ENCODE measurements at regions not wholly inside any gene's neighbourhood (a gene's known extent, or its start where the extent isn't known, plus 50 kb on each side); places are given as distances from the start of the nearest gene placed in this dataset.

DNA sequence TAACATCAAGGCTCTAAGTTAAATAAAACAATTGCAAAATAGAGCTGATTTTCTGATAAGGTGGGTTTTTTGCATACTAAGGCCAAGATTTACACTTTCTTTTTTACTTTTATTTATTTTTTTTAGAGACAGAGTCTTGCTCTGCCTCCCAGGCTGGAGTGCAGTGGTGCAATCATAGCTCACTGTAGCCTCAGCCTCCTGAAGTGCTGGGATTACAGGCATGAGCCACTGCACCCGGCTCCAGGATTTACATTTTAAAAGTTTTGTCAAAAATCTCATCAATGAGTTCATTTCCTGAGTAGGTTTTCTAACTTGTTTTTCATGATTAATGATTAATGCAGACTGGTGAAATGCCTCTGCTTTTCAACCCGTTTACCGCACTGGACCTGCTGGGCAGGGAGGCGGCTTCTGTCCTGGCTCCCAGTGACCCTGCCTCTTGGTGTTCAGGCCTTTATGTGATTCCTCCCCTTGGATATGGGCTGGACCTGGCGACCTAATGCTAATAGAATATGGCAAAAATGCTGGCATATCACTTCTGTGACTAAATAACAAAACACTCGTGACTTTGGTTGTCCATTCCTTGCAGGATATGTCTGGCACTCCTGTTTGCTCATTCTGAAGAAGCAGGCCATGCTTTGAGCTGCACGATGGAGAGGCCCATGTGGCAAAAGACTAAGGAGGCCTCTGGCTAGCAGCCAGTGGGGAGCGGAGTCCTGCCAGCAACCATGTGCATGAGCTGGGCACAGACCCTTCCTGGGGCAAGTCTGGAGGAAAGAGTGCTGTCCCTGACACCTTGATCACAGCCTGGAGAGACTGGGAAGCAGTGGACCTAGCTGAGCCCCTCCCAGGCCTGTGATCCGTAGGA lies 72.2 kb upstream of the PTCH1 start:
- intact Hi-C loops (cut with micrococcal nuclease) (no loop called here), in situ Hi-C loops (cut with MboI; ENCODE audit: low sequenced_read_pairs) (no loop called here), dilution Hi-C loops (cut with HindIII; ENCODE audit: low sequenced_read_pairs, unreplicated experiment) (no loop called here)
- Histone ChIP-seq H3K79me1 (ENCODE audit: low read depth in 1 of 2, low read length in 2 of 2) (no peaks in the 10 kb centered on the region), H3K4me3 (ENCODE audit: insufficient read depth, low read depth, low read length) (no peak overlapping the region), H4K5ac (ENCODE audit: low read depth, low read length) (no peak overlapping the region), H3K9ac (ENCODE audit: low read depth, low read length) (no peak overlapping the region), H4K20me1 (ENCODE audit: insufficient read depth, low read length) (no peaks in the 10 kb centered on the region; the same call in 1 of the 2 replicates), H3K14ac (replicated peaks; ENCODE audit: low read depth, low read length) (no peak overlapping the region), H2AFZ (replicated peaks; ENCODE audit: low read length, poor library complexity) (no peak overlapping the region), H4K91ac (ENCODE audit: insufficient read depth, low read depth, low read length) (no peak overlapping the region), H2BK20ac (ENCODE audit: low read depth, low read length) (no peak overlapping the region), H3K4ac (ENCODE audit: low read depth, low read length) (no peak overlapping the region), H3K9me1 (ENCODE audit: insufficient read depth, low read length) (no peaks in the 10 kb centered on the region), H2AK5ac (ENCODE audit: low read depth, low read length) (no peak overlapping the region), H3K4me2 (ENCODE audit: low read depth, low read length) (no peak overlapping the region), H2BK5ac (ENCODE audit: low read depth, low read length, poor library complexity, severe bottlenecking) (no peak overlapping the region), H3K36me3 (ENCODE audit: control insufficient read depth, insufficient read depth, low read length) (no peaks in the 10 kb centered on the region), H3K23ac (ENCODE audit: low read depth, low read length) (no peak overlapping the region), H3K56ac (ENCODE audit: extremely low read depth, insufficient read depth, low read length) (no peak overlapping the region), H3K18ac (ENCODE audit: low read depth, low read length) (no peak overlapping the region), H2AK9ac (replicated peaks; ENCODE audit: low read depth, low read length, poor library complexity) (no peak overlapping the region), H3K4me1 (ENCODE audit: control insufficient read depth, insufficient read depth, low read length) (no peaks in the 10 kb centered on the region; the same call in 1 of the 2 replicates), H3K27me3 (ENCODE audit: control insufficient read depth, insufficient read depth, low read length) (peaks cover 15% of the 10 kb centered on the region), H3K27ac (ENCODE audit: insufficient read depth, low read length) (no peak overlapping the region), H2BK15ac (ENCODE audit: low read depth, low read length) (no peak overlapping the region), H4K8ac (ENCODE audit: low read depth in 2 of 2, low read length in 2 of 2) (no peak overlapping the region), H2BK120ac (ENCODE audit: low read depth, low read length) (no peak overlapping the region), H3K9me3 (ENCODE audit: control insufficient read depth, insufficient read depth, low read length) (no peaks in the 10 kb centered on the region)
- ChIA-PET POLR2A (ENCODE audit: unreplicated experiment) (no interaction called here), CTCF (no interaction called here)
- TF ChIP-seq, protein P1, sequence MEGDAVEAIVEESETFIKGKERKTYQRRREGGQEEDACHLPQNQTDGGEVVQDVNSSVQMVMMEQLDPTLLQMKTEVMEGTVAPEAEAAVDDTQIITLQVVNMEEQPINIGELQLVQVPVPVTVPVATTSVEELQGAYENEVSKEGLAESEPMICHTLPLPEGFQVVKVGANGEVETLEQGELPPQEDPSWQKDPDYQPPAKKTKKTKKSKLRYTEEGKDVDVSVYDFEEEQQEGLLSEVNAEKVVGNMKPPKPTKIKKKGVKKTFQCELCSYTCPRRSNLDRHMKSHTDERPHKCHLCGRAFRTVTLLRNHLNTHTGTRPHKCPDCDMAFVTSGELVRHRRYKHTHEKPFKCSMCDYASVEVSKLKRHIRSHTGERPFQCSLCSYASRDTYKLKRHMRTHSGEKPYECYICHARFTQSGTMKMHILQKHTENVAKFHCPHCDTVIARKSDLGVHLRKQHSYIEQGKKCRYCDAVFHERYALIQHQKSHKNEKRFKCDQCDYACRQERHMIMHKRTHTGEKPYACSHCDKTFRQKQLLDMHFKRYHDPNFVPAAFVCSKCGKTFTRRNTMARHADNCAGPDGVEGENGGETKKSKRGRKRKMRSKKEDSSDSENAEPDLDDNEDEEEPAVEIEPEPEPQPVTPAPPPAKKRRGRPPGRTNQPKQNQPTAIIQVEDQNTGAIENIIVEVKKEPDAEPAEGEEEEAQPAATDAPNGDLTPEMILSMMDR (conservative IDR thresholded peaks at IDR 0.05; ENCODE audit: low read depth, low read length): no peak
- TF ChIP-seq RFX5 (IDR thresholded peaks at IDR 0.05; ENCODE audit: low read depth, low read length) (no peak), MAFK (IDR thresholded peaks at IDR 0.05; ENCODE audit: low read depth, low read length) (no peak), CEBPB (IDR thresholded peaks at IDR 0.05; ENCODE audit: low read depth, low read length) (no peak), BHLHE40 (IDR thresholded peaks at IDR 0.05; ENCODE audit: low read depth, low read length) (no peak), MAZ (IDR thresholded peaks at IDR 0.05; ENCODE audit: borderline replicate concordance, low read depth, low read length) (no peak), RCOR1 (IDR thresholded peaks at IDR 0.05; ENCODE audit: insufficient replicate concordance, low read length) (no peak), RAD21 (IDR thresholded peaks at IDR 0.05; ENCODE audit: low read length) (no peak)
- TF ChIP-seq, protein P2, sequence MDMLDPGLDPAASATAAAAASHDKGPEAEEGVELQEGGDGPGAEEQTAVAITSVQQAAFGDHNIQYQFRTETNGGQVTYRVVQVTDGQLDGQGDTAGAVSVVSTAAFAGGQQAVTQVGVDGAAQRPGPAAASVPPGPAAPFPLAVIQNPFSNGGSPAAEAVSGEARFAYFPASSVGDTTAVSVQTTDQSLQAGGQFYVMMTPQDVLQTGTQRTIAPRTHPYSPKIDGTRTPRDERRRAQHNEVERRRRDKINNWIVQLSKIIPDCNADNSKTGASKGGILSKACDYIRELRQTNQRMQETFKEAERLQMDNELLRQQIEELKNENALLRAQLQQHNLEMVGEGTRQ (IDR thresholded peaks at IDR 0.05; ENCODE audit: low read depth, low read length): no peak
- TF ChIP-seq, protein P3, sequence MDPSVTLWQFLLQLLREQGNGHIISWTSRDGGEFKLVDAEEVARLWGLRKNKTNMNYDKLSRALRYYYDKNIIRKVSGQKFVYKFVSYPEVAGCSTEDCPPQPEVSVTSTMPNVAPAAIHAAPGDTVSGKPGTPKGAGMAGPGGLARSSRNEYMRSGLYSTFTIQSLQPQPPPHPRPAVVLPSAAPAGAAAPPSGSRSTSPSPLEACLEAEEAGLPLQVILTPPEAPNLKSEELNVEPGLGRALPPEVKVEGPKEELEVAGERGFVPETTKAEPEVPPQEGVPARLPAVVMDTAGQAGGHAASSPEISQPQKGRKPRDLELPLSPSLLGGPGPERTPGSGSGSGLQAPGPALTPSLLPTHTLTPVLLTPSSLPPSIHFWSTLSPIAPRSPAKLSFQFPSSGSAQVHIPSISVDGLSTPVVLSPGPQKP (IDR thresholded peaks at IDR 0.05; ENCODE audit: borderline replicate concordance, low read depth, low read length): no peak
- ATAC-seq (ENCODE audit: low read depth) (peak; percentile 63), DNase-seq (no peak)
- 27% methylated on average over 3 of the region's 9 CpGs; no CpG with 5 or more reads in 1 of the 2 experiments for WGBS, 2 experiments (ENCODE audit: extremely low coverage in 2 of 2, insufficient read length in 1 of 2)
- BruUV-seq (replicated peaks): no TSS peak
